ENCODE measurements at regions not wholly inside any gene's neighbourhood (a gene's known extent, or its start where the extent isn't known, plus 50 kb on each side); places are given as distances from the start of the nearest gene placed in this dataset.
"Not testable (repeated sequence)": the region's sequence is repeated elsewhere in the genome, so short reads cannot be mapped to it uniquely, and the experiment has no call there.

GRCh38 chr19:14270557-14270956, 64.6 kb upstream of the ADGRL1 start:
- not testable (repeated sequence) for TF ChIP-seq POLR2A (IDR thresholded peaks at IDR 0.05; ENCODE audit: low read length); GATA1 (IDR thresholded peaks at IDR 0.05; ENCODE audit: low read depth, low read length)
